ENCODE measurements at regions not wholly inside any gene's neighbourhood (a gene's known extent, or its start where the extent isn't known, plus 50 kb on each side); places are given as distances from the start of the nearest gene placed in this dataset.

DNA sequence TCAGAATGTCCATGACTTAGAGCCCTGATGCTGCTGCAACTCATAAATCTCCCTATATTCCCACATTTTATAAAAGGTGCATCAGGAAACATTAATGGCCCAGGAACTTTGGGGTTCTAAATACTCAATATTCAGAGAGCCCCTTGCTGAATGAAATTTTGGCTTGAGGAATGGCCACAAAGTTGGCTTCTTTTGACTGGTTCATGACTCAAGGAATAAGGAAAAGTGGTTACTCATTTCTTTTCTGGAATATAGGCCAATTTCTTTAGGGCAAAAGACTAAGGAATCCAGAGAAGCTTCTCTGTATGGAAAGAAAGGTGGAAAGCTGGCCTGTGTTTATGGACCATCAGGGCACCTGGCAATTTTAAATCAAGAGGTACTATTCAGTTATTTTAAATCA, 308.9 kb upstream of the NT5C1B start (continued):
- TF ChIP-seq, protein P1, sequence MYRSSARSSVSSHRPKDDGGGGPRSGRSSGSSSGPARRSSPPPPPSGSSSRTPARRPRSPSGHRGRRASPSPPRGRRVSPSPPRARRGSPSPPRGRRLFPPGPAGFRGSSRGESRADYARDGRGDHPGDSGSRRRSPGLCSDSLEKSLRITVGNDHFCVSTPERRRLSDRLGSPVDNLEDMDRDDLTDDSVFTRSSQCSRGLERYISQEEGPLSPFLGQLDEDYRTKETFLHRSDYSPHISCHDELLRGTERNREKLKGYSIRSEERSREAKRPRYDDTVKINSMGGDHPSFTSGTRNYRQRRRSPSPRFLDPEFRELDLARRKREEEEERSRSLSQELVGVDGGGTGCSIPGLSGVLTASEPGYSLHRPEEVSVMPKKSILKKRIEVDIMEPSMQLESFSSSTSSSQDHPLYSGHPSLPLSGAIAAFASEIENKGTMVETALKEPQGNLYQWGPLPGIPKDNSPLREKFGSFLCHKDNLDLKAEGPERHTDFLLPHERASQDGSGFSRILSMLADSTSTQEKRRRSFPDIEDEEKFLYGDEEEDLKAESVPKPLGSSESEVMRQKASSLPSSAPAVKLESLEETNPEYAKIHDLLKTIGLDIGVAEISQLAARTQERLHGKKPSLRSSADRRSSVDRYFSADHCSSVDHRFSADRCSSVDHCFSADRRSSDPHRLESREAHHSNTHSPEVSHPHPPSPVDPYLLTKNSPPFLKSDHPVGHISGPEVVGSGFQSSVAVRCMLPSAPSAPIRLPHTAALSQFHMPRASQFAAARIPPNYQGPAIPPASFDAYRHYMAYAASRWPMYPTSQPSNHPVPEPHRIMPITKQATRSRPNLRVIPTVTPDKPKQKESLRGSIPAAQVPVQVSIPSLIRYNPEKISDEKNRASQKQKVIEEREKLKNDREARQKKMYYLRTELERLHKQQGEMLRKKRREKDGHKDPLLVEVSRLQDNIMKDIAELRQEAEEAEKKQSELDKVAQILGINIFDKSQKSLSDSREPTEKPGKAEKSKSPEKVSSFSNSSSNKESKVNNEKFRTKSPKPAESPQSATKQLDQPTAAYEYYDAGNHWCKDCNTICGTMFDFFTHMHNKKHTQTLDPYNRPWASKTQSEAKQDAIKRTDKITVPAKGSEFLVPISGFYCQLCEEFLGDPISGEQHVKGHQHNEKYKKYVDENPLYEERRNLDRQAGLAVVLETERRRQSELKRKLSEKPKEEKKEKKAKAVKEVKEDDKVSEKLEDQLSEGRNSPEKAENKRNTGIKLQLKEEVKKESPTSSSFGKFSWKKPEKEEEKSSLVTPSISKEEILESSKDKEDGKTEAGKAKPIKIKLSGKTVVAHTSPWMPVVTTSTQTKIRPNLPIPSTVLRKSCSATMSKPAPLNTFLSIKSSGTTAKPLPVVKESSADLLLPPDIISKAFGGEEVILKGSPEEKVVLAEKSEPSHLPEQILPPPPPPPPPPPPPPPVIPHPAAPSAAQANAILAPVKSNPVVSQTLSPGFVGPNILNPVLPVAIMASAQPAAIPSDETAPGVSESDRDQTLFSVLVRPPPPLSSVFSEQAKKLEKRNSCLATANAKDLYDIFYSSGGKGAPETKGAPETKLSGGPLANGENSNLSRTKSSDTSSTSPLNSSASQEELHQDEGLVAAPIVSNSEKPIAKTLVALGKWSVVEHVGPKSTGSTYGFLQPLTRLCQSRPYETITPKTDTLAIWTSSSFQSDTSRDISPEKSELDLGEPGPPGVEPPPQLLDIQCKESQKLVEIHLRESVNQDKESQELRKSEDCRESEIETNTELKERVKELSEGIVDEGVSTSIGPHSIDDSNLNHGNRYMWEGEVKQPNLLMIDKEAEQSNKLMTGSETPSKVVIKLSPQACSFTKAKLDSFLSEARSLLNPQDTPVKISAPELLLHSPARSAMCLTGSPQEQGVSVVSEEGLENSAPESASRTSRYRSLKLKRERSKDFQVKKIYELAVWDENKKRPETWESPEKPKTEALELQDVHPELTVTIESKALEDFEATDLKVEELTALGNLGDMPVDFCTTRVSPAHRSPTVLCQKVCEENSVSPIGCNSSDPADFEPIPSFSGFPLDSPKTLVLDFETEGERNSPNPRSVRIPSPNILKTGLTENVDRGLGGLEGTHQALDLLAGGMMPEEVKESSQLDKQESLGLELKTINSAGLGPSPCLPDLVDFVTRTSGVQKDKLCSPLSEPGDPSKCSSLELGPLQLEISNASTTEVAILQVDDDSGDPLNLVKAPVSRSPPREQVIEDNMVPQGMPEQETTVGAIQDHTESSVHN (CRISPR knock-in tag; IDR thresholded peaks at IDR 0.05) = no peak
- TF ChIP-seq, protein P2, sequence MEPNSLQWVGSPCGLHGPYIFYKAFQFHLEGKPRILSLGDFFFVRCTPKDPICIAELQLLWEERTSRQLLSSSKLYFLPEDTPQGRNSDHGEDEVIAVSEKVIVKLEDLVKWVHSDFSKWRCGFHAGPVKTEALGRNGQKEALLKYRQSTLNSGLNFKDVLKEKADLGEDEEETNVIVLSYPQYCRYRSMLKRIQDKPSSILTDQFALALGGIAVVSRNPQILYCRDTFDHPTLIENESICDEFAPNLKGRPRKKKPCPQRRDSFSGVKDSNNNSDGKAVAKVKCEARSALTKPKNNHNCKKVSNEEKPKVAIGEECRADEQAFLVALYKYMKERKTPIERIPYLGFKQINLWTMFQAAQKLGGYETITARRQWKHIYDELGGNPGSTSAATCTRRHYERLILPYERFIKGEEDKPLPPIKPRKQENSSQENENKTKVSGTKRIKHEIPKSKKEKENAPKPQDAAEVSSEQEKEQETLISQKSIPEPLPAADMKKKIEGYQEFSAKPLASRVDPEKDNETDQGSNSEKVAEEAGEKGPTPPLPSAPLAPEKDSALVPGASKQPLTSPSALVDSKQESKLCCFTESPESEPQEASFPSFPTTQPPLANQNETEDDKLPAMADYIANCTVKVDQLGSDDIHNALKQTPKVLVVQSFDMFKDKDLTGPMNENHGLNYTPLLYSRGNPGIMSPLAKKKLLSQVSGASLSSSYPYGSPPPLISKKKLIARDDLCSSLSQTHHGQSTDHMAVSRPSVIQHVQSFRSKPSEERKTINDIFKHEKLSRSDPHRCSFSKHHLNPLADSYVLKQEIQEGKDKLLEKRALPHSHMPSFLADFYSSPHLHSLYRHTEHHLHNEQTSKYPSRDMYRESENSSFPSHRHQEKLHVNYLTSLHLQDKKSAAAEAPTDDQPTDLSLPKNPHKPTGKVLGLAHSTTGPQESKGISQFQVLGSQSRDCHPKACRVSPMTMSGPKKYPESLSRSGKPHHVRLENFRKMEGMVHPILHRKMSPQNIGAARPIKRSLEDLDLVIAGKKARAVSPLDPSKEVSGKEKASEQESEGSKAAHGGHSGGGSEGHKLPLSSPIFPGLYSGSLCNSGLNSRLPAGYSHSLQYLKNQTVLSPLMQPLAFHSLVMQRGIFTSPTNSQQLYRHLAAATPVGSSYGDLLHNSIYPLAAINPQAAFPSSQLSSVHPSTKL (CRISPR knock-in tag; IDR thresholded peaks at IDR 0.05) = no peak
- no peak for TF ChIP-seq ZNF737 (CRISPR knock-in tag; IDR thresholded peaks at IDR 0.05; ENCODE audit: borderline replicate concordance)
- TF ChIP-seq NFE2 (CRISPR knock-in tag; IDR thresholded peaks at IDR 0.05) = no peak
- TF ChIP-seq TP53 (CRISPR knock-in tag; conservative IDR thresholded peaks at IDR 0.05) = no peak
- TF ChIP-seq ZNF557 (CRISPR knock-in tag; IDR thresholded peaks at IDR 0.05) = no peak
